NCI-H748 treated with DMSO at 0.1 percent for 48 hours (cell line): ENCODE measurements at regions not wholly inside any gene's neighbourhood (a gene's known extent, or its start where the extent isn't known, plus 50 kb on each side); places are given as distances from the start of the nearest gene placed in this dataset.

Experiments
- DNase-seq: peaks from one replicate; lab custom pipeline; 2025; lab: John Stamatoyannopoulos, UW

- no peak for DNase-seq
Observed at GRCh38 chr1:88149686-88150085, 534.4 kb upstream of the PKN2 start.

DNA sequence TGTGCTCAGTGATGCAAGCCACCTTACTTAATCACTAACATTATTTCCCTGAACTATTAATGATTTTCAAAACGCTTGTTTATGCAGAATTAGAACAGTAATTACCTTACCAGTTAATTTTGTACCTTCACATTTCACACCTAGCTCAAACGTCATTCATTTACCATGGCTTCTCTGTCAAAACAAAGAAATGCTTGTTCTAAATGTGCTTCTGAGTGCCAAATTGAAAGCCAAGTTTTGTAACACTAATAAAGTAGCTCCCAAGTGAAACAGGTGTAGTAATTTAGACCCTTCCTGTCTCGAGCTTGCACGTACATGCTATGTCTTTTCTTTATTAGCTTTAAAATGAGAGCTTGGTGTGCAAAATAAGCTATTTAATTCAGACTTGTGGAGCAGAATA, 533.7 kb upstream of the PKN2 start:
- DNase-seq: no peak

DNA sequence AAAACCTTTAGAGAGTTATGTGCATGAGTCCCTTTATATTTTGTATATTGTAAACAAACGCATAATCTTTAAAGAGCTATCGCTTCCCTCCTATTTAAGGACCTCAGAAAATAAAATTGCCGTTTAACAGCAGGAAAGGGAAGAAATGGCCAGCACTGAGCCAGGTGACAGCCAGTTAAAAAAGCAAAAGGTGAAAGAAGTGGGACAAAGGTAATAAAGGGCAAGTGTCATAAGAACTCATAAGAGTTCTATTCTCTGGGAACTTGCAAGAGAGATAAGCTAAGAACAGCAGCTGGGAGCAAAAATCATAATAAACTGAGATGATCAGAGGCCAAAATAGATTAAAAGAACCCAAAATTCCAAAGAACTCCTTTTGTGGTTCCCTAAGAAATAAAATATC, 520.9 kb upstream of the PKN2 start:
- no peak for DNase-seq

DNA sequence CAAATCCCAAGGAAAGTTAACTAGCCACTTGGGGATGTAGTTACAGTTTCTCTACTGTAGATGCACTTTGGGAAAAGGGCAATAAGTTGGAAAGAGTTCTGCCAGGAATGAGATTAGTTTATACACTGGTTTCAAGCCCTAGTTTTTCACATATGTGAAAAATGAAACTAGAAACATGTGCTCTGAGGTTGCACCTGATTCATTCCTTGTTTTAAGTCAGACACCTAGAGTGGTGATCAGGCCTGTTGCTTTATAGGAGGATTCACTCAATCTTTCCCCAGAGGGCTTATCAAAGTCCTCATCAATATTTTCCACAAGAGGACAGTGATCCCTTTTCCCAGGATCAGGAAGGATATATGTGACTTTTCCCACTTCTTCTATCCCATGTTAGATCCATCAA, 515.9 kb upstream of the PKN2 start:
- DNase-seq: no peak

GRCh38 chr1:88169139-88169538, 514.9 kb upstream of the PKN2 start:
- DNase-seq: no peak

DNA sequence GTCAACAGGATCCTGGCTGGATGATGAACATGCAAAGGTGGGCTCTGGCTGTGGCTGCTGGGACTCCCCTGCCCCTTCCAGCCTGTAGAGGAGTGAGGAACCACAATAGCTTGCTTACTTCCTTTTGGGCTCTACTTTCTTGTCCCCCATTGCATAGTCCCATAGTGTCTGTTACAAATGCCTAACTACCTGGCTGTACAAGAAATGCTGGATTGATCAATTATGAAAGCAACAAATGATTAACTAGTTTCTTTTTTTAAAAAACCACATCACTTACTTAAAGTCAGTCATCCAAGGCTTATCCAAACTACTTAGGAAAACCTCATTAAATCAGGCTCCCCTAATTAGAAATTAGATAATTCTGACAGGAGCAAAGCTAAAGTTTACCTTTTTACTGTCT, 514.1 kb upstream of the PKN2 start:
- no peak for DNase-seq

DNA sequence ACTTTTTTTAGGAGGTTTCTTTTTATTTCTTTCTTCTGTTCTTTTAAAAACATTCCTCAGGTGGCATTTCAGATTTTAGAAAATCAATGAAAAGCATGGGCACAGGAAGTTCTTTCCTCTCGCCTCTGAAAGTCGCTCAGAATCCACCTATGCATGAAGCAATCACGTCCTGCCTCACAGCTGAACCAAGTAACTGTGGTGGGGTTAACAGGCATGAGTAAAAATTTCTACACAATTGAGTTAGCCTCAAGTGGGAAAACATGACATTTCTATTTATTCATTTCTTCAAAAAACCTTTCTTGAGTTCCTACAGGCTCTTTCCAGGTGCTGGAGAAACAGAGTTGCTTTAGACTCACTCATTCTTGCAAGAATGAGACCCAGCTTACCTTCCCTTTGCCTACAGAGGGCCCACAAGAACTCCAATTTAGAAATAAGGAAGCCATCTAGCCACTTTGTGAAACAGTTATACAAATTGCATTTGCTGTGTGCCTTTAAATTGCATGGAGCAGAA, 508.9 kb upstream of the PKN2 start:
- DNase-seq: no peak

DNA sequence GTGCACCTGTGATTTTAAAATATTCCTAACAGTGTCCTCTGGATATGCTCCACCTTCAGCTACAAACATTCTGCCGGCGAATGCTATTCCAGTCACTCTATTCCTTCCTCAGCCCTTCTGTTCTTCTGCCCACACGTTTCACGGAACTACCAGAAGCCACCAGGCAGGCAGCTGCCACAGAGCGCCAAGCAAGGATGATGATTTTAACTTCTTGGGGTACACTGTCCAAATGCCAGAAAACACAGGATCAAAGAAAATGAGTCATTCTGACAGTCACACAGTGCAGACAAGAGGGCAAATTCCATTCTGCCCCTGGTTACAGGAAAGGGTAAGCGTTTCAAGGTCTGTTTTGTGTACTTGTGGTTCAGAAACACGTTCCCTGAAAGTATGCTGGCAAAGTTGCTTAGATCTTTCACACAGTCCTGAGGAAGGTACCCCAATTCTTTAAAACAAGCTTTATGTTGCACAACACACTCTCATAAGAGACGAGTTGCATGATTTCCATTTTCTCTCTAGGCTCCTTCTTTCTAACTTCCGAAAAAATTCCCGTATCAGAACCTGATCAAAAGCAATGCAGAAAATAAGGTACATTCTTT, 508.3 kb upstream of the PKN2 start:
- DNase-seq: no peak

DNA sequence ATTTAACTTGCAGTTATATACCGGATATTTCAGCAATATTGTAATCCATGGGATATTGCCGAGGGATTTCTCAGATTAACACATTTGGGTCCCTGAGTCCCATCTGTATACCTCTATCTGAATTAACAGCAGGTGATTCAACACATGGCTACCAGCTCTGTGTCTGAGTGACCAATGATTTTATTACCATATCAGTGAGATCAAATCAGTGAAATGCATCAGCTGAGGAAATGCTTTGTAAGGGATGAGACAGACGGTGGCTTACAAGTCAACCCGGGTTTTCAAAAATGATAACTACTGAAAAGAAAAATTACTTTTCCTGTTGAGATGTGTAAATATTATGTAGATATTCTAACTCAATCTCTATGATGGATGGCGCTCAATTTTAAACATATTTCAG, 504.1 kb upstream of the PKN2 start:
- DNase-seq: no peak

DNA sequence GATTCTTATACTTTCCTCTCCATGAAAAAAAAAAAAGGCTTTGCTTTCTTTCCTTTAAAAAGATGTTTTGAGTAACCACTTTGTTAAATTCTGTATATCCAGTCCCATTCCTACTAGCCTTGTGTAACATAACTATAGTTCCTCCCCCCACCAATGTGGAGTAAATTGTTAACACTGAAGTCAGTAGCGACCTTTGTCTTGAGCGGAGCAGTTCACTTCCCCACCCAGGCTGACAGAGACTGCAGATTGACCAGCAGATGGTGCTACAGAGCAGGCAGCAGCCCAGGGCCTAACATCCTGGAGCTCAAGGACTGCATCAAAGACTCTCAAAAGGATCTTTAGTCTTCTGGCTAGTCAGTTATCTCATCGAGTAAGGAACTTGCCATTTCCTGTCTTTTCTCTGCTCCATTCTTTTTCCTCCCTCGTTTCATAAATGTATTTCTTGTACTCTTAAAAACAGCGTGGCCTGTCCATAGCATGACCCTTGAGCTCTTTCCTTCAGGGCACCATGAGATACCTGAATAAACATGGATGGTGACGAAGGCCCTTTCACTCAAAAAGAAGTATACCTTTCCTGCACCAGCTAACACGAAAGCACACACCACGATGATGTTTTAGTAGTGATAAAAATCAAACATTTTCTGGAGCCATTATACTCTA, 503.5 kb upstream of the PKN2 start:
- DNase-seq: peak; percentile 16

DNA sequence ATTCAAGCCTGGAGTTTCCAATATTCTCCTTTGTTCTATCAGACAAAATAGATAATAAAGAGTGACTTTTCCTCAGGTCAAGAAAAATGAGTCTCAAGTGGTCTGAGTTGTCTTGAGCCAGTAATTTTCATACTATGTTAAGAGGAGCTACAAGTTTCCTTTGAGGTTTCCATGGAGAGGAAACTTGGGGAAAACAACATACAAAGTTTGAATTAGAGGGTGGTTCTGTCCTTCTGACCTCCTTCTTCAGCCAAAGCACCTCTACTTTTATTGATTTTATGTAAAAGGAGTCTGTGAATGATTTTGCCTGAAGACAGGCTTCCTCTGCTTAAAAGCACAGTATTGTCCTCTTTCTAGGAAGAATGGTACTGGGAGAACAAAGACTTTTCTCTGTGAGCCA, 497.2 kb upstream of the PKN2 start:
- DNase-seq: no peak

GRCh38 chr1:88188038-88188437, 496.0 kb upstream of the PKN2 start:
- no peak for DNase-seq

DNA sequence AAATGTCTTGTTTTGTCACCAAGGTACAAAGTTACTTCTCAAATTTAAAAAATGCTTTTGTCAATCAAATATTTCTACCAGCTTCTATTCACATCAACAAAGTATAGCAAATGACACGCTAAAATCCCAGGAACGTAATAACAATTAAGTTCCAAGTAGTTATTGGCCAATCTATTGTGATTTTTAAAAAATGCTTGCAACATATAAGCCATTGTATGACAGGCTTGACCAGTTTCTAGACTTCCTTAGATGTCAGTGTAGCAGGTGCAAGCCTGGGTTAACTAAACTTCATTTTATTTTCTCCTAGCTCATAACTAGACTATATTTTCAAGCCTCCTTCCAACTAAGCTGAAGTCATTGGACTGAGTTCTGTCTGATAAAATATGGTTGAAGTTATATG, 494.5 kb upstream of the PKN2 start:
- DNase-seq: no peak

- no peak for DNase-seq
Observed at GRCh38 chr1:88191917-88192316, 492.2 kb upstream of the PKN2 start.

DNA sequence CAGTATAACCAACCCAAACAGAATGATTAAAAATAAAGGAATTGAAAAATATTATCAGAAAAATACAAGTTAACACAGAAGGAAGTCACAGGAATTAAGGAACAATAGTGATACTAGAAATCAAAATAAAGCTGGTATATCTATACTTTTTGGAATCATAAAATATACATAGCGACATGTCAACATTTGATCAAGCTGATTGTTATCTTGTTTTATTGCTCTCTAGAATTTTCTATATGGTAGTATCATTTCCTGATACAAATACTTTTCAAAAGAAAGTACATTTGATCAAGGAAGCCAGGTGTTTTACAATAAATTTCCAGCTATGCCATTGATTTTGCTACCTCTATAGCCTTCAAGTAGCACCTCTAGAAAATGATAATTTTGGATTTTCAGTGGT, 489.5 kb upstream of the PKN2 start:
- no peak for DNase-seq

GRCh38 chr1:88200545-88200944, 483.5 kb upstream of the PKN2 start:
- DNase-seq: no peak

DNA sequence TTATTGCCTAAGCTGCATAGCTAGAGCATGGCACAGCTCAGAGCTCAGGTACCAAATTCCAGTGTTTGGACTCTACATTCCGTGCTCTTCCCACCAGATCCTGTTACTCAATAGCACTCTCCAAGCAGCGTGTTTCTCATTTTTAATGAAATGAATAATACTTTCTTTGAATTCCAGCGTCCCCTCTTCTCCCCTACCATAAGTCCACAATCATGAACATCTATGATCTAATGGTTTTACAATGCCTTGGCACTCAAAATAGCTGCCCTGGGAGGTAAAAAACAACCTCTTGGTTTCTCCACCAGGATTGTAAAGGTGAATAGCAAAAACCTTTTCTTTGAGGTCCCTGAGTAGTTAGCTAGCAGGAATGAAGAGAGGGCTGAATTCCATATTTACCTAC, 480.0 kb upstream of the PKN2 start:
- no peak for DNase-seq

DNA sequence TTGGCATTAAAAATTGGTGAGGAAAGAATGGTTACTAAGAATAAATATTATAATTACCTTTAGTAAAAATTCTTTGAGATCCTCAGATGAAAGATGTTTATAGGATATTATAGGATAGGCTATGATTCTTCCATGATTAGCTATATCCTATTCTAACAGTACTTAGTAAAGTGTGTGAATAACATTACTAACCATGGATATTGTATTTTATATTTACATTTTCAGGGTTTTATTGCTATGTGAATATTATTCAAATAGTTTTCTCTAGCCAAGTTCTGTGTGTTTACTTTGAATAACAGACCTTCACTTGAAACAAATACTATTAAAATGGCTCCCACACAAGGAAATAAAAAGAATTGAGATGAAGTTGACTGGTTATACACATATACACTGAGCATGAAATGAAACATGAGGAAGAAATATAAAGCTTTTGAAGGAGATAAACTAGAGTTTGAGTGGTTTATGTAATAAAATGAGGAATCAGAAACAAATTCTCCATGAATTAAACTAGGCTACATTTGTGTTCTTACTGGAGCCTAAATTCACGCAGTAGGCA, 479.4 kb upstream of the PKN2 start:
- DNase-seq: no peak

DNA sequence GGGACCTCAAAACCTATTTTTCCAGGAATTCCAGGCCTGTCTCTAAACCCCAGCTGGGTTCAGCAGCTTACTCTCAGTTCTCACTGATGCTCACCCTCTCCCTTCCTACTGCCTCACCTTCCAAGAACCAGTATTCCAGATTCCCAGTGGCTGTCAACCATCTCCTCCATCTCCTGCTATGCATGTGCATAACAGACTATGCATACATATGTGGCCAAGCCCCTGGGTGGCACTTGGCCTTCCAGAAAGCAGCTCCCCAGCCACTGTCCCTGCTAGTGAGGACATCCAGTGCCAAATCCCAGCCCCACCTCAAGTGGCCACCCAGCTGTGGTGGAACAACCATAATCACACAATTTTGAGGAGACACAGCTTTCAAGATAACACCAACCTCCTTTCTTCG, 475.7 kb upstream of the PKN2 start:
- DNase-seq: no peak

DNA sequence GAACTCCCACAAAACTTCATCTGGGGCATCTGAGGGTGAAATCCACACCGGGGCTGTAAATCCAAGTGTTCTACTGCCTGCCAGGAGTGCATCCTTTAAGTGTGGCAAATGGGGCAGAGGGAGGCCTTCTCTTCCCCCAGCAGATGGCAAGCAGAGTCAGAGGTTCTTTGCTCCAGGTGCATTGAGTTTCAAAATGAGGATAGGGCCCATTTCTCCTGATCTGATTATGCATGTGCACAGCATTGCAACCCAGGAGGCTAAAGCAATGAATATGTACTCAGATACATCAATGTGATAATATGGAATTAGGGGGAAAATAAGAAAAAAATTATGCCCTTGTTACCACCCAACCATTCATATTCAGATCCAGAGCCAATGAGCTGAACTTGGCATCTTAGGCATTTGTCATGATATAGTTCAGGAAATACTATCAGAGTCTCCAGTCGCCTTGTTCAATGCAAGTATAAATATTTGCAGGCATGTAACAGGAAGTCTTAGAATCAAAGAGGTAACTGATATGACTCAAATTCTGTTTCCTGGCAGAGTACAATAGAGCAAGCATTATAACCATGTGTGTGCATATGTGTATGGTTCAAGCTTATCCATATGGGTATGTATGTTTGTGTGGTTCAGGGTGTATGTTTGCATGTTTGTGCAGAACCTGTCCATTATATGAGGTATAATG, 473.8 kb upstream of the PKN2 start:
- no peak for DNase-seq

- peak; percentile 13 for DNase-seq
Observed at GRCh38 chr1:88216441-88216840, 467.6 kb upstream of the PKN2 start.

DNA sequence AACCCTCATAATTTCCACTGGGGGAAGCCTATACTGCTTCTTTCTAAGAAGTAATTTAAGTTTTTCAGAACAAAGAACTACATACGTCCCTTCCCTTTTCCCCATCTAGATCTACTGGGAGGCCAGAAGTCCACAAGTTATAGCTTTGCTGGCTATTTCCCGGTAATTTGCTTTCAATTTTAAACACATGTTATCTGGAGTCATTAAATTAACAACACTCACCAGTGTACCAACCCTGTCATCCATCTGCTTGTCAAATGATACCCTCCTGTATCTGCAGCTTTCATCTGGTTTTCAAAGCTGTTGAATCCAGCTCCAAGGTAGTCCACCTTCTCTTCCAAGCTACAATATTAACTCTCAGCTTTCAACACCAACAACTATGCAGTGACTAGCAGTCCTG, 466.7 kb upstream of the PKN2 start:
- no peak for DNase-seq

GRCh38 chr1:88219521-88219920, 464.6 kb upstream of the PKN2 start:
- DNase-seq: no peak
